SK-N-MC (cell line): ENCODE measurements at regions not wholly inside any gene's neighbourhood (a gene's known extent, or its start where the extent isn't known, plus 50 kb on each side); places are given as distances from the start of the nearest gene placed in this dataset.

Experiments used
- DNase-seq: peaks from one replicate; pipeline ENCODE4 v3.0.0-alpha.2; 2011; ENCODE audit warnings: low read depth, low spot score
- H3K27ac ChIP-seq: fragments of 200-600 bp; sonication (generic); 2 replicates; pipeline ENCODE4 v1.5.1; 2016; ENCODE audit warnings: mixed run types
- H3K36me3 ChIP-seq: fragments of 200-600 bp; sonication (generic); 2 replicates; pipeline ENCODE4 v1.6.1; 2017; ENCODE audit warnings: antibody characterized with exemption, low read length, mixed read lengths; ENCODE audit not compliant: insufficient read depth
- H3K4me3 ChIP-seq: fragments of 200-600 bp; sonication (generic); 2 replicates; pipeline ENCODE4 v1.5.1; 2016
- H3K9ac ChIP-seq: fragments of 200-600 bp; sonication (generic); 2 replicates; pipeline ENCODE4 v1.8.0; 2017; ENCODE audit warnings: mixed run types, mixed read lengths; ENCODE audit not compliant: insufficient read length
- H3K9me3 ChIP-seq: fragments of 200-600 bp; sonication (generic); 2 replicates; pipeline ENCODE4 v1.6.1; 2017; ENCODE audit warnings: low read depth, mild to moderate bottlenecking, antibody characterized with exemption, low read length, moderate library complexity, mixed read lengths
- EZH2 ChIP-seq: fragments of 200-600 bp; sonication (generic); IDR thresholded peaks from one replicate; pipeline ENCODE4 v1.6.1; 2017; ENCODE audit warnings: antibody characterized with exemption
- FOXP2 ChIP-seq: optimal IDR thresholded peaks from 2 replicates; pipeline ENCODE3; 2011; ENCODE audit warnings: mild to moderate bottlenecking, moderate library complexity; ENCODE audit not compliant: insufficient read depth; ENCODE audit errors: extremely low read length, control extremely low read depth
- POLR2AphosphoS5 ChIP-seq: IDR thresholded peaks from 2 replicates; pipeline ENCODE4 v1.6.1; 2012; ENCODE audit warnings: mild to moderate bottlenecking, low read depth, low read length, borderline replicate concordance

GRCh38 chr10:4370376-4370775 is 455.6 kb upstream of the AKR1E2 start:
- H3K36me3 ChIP-seq: no peaks in the 10 kb centered on the region
- no peak for DNase-seq
- no peak overlapping the region for H3K27ac ChIP-seq
- H3K9me3 ChIP-seq: no peaks in the 10 kb centered on the region
- H3K4me3 ChIP-seq: no peak overlapping the region
- no peak overlapping the region for H3K9ac ChIP-seq
- TF ChIP-seq POLR2AphosphoS5 (no peak), EZH2 (no peak), FOXP2 (no peak)

GRCh38 chr10:4361581-4361980 is 464.4 kb upstream of the AKR1E2 start:
- Histone ChIP-seq H3K9me3 (no peaks in the 10 kb centered on the region), H3K4me3 (no peak overlapping the region), H3K36me3 (no peaks in the 10 kb centered on the region), H3K9ac (no peak overlapping the region), H3K27ac (no peak overlapping the region)
- TF ChIP-seq EZH2 (no peak), FOXP2 (no peak), POLR2AphosphoS5 (no peak)
- DNase-seq: no peak

GRCh38 chr10:4359003-4359402 is 467.0 kb upstream of the AKR1E2 start:
- DNase-seq: no peak
- no peak overlapping the region for H3K9ac ChIP-seq
- H3K36me3 ChIP-seq: no peaks in the 10 kb centered on the region
- no peak overlapping the region for H3K4me3 ChIP-seq
- H3K9me3 ChIP-seq: no peaks in the 10 kb centered on the region
- TF ChIP-seq FOXP2 (no peak), EZH2 (no peak), POLR2AphosphoS5 (no peak)
- H3K27ac ChIP-seq: no peak overlapping the region

- Histone ChIP-seq H3K9ac (no peak overlapping the region), H3K27ac (no peak overlapping the region), H3K9me3 (no peaks in the 10 kb centered on the region), H3K36me3 (no peaks in the 10 kb centered on the region), H3K4me3 (no peak overlapping the region)
- no peak for TF ChIP-seq FOXP2
- TF ChIP-seq POLR2AphosphoS5: no peak
- TF ChIP-seq EZH2: no peak
- no peak for DNase-seq
Measured at GRCh38 chr10:4357911-4358310, 468.1 kb upstream of the AKR1E2 start.

- H3K36me3 ChIP-seq: no peaks in the 10 kb centered on the region
- H3K9ac ChIP-seq: no peak overlapping the region
- H3K9me3 ChIP-seq: no peaks in the 10 kb centered on the region
- TF ChIP-seq EZH2: no peak
- TF ChIP-seq FOXP2: no peak
- TF ChIP-seq POLR2AphosphoS5: no peak
- H3K27ac ChIP-seq: no peak overlapping the region
- DNase-seq: no peak
- no peak overlapping the region for H3K4me3 ChIP-seq
Measured at GRCh38 chr10:4355350-4355749, 470.7 kb upstream of the AKR1E2 start.

GRCh38 chr10:4354382-4354812 is 471.6 kb upstream of the AKR1E2 start:
- no peak overlapping the region for H3K9ac ChIP-seq
- TF ChIP-seq EZH2 (no peak), POLR2AphosphoS5 (no peak), FOXP2 (no peak)
- no peak overlapping the region for H3K4me3 ChIP-seq
- DNase-seq: no peak
- H3K36me3 ChIP-seq: no peaks in the 10 kb centered on the region
- no peaks in the 10 kb centered on the region for H3K9me3 ChIP-seq
- no peak overlapping the region for H3K27ac ChIP-seq

GRCh38 chr10:4353964-4354363 is 472.0 kb upstream of the AKR1E2 start:
- Histone ChIP-seq H3K9me3 (no peaks in the 10 kb centered on the region), H3K9ac (no peak overlapping the region), H3K4me3 (no peak overlapping the region), H3K36me3 (no peaks in the 10 kb centered on the region), H3K27ac (no peak overlapping the region)
- no peak for DNase-seq
- TF ChIP-seq POLR2AphosphoS5 (no peak), FOXP2 (no peak), EZH2 (no peak)

- TF ChIP-seq FOXP2: no peak
- no peak for TF ChIP-seq EZH2
- H3K36me3 ChIP-seq: no peaks in the 10 kb centered on the region
- H3K27ac ChIP-seq: no peak overlapping the region
- H3K9ac ChIP-seq: no peak overlapping the region
- DNase-seq: no peak
- no peaks in the 10 kb centered on the region for H3K9me3 ChIP-seq
- H3K4me3 ChIP-seq: no peak overlapping the region
Measured at GRCh38 chr10:4353059-4353655, 472.9 kb upstream of the AKR1E2 start.

- DNase-seq: no peak
- TF ChIP-seq POLR2AphosphoS5 (no peak), EZH2 (no peak), FOXP2 (no peak)
- Histone ChIP-seq H3K9ac (no peak overlapping the region), H3K27ac (no peak overlapping the region), H3K4me3 (no peak overlapping the region), H3K9me3 (no peaks in the 10 kb centered on the region), H3K36me3 (no peaks in the 10 kb centered on the region)
Measured at GRCh38 chr10:4352414-4352961, 473.5 kb upstream of the AKR1E2 start.
